ENCODE measurements at regions not wholly inside any gene's neighbourhood (a gene's known extent, or its start where the extent isn't known, plus 50 kb on each side); places are given as distances from the start of the nearest gene placed in this dataset.

GRCh38 chr6:82298012-82298411 is 50.5 kb upstream of the IBTK start:
- peak; percentile 40 for DNase-seq

Data from fibroblast of skin of right quadriceps (primary cell).